ENCODE measurements at regions not wholly inside any gene's neighbourhood (a gene's known extent, or its start where the extent isn't known, plus 50 kb on each side); places are given as distances from the start of the nearest gene placed in this dataset.

DNA sequence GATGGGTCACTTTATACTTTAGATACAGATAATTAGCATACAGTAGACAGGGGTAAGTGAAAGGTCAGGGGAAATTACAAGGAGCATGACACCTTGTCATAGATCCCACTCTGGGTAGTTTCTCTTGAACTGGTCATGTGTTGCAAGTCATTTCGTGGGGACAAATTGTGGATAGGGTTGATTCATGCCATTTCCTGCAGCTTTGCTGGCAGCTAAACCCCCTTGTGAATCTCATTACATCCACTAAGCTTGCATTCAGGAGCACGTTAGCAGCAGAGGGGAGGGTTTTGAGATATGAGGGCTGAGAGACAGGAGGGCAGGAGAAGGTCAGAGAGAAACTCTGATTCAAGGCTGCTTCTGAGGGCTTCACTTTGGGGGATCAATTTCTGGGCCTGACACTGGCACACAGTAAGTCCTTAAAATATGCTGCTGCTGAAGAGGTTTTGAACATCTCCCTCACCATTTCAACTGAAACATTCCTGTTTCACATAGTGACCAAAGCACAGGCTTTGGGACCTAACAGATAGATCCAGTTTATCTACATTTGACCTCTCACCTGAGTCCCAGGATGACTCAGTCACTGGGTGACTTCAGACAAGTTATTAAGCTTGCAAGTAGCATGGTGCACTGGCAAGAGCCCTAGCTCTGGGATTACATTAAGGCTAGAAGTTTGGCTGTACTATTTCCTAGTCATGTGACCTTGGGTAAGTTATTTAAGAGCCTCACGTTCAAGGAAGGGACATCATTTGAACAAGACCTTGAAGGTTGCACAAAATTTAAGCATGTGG lies 206.0 kb upstream of the USP24 start:
- no peak for DNase-seq (ENCODE audit: low read depth in 2 of 3, low spot score in 2 of 3)

DNA sequence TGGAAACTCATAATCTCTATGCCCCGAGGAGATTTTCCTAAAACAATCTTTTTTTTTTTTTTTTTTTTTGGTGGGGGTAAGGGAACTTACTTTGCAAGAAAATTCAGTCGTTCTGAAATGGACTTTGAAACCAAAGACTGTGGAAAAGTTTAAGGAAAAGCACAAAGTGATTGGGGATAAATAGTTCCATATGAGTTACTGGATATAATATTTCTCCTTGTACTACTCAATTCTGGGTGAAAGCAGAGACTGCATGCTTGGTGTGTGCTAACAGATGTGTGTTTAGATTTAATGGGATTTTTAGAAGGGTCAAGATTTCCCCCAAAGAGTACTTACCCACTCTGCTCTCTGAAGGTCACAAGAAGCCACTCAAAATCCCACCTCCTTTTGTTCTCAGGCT lies 204.9 kb upstream of the USP24 start:
- DNase-seq (ENCODE audit: low read depth in 2 of 3, low spot score in 2 of 3) = no peak

DNA sequence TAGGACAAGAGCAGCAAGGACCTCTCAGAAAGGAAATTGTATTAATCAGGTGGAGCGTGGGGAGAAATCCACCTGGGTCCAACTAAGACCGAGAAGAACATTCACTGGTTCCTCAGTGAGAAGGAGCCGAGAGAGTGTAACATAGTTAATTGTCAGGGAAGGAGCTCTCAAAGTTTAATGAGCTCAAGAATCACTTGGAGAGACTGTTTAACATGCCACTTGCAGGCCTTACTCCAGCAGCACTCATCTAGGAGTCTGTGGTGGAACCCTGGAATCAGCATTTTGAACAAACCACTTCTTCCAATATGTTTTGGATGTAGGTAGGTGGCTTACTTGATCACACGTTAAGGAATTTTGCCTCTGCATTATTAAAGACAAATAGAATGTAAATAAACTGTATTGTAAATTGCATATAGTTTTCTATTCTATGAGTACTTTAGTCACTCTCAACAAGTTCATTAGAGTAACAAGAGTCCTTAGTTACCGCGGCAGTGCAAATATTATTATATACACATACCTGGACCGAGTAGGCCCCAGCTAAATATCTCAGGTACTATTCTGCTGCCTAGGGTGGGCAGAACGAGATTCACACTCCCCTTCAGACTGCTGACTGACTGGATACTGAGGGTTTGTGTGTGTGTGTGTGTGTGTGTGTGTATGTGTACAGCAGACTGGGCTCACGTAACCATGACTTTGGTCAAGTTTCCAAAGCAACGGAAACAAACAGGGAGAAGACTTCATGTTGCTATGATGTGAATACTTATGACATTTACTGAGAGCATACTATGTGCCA lies 203.2 kb upstream of the USP24 start:
- DNase-seq (ENCODE audit: low read depth in 2 of 3, low spot score in 2 of 3) = no peak

DNA sequence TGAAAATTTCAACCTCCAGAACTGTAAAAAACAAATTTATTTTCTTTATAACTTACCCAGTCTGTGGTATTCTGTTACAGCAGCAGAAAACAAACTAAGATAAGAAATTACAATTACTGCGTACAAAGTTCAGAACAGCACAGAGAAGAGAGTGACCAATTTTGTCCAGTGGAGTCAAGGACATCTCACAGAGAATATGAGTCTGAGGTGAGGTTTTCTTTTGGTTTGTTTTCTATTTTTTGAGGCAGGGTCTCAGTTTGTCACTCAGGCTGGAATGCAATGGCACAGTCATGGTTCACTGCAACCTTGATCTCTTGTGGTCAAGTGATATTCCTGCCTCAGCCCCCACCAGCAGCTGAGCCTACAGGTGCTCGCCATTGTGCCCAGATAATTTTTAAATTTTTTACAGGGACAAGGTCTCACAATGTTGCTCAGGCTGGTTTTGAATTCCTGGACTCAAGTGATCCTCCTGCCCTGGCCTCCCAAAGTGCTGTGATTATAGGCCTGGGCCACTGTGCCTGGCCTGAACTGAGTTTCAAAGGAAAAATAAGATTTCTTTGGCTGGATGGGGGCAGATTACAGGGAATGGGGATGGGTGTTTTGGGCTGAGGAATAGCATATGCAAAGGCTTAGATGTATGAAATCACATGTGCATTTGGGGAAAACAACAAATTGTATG lies 201.1 kb upstream of the USP24 start:
- no peak for DNase-seq (ENCODE audit: low read depth in 2 of 3, low spot score in 2 of 3)

DNA sequence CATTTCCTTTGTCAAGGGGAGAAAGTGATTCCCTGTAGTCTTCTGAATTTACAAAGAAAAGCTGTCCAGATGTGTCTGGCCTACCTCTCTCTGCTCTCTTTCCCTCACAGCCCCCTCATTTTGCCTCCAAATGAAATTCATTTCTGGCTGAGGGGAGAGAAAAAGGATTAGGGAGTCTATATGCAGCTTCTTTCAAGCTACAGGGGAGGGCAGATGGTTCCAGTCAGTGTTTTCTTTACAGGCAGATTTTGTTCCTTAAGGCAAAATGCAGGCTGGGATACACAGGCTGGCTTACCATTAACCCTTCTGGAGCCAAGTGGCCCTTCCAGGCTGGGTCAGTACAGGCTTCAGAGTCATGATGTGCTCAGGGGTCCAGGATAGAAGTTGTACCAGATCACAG lies 198.1 kb upstream of the USP24 start:
- DNase-seq (ENCODE audit: low read depth in 2 of 3, low spot score in 2 of 3) = no peak

DNA sequence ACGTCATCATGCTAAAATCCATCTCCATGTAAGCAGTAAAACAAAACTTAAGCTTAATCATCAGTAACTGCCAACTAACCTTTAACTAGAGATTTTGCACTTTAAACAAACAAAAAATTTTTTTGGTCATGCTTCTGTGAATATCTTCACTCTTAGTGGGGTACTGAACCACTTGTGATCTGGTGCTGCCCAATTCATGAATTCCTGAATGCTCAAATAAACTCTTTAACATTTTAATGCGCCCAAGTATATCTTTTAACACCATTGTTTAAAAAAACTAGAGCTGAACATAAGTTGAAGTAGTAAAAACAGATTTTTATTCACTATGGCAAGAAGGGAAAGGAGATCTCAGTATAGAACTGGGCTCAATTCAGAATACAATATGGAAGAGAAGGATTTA lies 196.9 kb upstream of the USP24 start:
- no peak for DNase-seq (ENCODE audit: low read depth in 2 of 3, low spot score in 2 of 3)

DNA sequence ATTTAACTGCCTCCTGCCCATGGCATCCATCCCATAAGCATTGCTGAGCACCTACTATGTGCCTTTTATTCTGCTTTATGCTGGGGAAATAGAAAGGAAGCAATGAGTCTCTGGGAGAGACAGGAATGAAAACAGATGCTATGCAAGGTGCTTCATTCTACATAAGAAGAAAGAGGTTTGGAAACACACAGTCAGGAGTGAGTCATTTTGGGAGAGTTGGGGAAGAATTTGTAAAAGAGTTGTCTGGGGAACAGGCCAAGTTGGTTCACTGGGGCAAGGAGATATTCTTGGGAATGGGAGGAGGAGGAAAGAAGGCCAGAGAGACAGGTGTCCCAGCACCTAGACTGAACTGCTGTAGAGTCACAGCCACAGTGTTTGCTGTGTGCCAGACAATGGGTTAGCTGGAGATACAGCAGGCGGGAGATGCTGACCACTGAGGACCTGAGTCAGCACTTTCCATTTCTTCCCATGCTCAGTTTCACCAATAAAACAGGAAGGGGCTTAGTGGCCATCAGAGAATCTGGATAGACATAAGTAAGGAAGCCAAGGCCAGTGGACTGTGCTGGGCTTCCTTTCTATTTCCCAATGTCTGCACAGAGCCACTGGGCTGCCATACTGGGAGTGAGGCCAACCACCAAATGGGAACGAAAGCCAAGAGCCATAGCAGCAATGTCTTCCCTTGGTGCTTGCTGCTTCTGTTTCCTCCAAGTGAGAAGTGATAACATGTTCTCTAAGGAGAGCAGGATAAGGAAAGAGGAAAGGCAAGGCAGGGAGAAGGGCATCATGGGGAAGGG lies 187.7 kb upstream of the USP24 start:
- DNase-seq (ENCODE audit: low read depth in 2 of 3, low spot score in 2 of 3) = no peak

DNA sequence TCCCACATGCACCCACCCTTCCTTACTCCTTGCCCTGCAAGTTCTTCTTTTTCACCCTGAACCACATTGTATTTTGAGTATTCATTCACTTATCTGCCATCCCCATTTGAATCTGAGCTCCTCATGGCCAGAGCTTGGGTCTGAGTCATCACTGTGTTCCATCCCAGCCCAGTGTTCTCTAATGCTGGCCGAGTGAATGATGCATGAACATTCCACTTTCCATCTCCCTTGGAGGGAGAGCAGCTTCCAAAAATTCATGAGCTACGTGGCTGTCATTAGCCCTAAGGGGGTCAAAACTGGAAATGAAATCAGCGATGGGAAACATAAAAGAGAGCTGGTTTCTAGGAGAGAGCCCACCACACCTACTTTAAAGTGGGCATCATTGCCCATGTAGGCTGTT lies 187.0 kb upstream of the USP24 start:
- DNase-seq (ENCODE audit: low read depth in 2 of 3, low spot score in 2 of 3) = no peak

DNA sequence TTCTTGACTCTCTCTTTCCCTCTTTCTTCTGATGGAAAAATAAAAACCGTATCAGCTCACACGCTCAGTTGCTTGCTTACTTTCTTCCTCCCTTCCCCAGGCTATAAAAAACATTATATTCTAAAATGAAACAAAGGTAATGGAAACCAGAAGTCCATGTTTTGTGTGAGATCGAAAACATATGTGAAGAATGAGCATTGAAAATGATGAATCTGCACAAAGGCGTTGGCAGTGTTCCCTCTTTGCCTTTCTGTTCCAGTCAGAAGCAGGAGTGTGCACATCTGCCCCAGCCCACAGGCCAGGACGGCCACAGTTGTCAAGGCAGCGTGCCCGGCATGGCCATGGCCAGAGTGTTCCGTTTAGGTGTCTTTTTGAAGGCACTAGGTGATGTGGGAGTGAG lies 185.3 kb upstream of the USP24 start:
- no peak for DNase-seq (ENCODE audit: low read depth in 2 of 3, low spot score in 2 of 3)

DNA sequence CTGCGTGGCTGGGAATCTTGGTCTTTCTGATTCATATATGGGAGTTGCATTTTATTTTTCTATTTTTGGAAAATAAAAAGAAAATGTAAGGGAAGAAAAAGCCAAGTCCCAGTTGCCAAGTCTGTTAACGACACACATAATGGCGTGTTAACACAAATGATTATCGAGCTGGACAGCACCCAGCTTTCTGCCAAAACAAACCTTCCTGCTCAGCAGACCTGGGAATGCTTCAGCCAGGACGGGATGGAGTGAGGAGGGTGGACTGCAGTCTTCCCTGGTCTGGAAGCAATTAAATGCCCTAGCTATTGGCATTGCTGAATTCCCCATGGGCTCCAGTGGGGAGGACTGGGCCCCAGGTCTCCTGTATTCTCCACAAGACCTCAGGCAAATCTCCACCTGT lies 184.2 kb upstream of the USP24 start:
- no peak for DNase-seq (ENCODE audit: low read depth in 2 of 3, low spot score in 2 of 3)

DNA sequence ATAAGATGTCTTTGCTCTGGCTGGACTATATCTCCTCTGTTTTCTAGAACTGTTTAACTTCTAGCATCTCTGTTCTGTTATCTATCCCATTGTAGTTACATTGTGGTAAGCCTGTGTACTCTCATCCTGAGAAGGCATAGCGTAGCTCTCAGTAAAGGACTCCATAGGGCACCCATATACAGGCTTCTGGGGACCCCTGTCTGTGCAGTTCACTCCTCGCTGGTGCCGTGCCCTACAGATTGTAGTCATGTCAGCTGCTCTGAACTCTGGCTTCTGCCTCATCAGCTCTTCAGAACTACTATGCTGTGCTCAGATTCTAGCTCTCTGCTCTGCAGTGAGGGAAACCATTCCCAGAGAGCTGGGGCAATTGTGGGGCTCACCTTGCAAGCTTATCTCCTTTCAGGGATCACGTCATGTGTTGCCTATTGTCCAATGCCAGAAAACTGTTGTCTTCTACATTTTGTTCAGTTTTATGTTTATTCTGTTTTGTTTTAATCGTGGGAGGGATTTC lies 181.3 kb upstream of the USP24 start:
- DNase-seq (ENCODE audit: low read depth in 2 of 3, low spot score in 2 of 3) = no peak

DNA sequence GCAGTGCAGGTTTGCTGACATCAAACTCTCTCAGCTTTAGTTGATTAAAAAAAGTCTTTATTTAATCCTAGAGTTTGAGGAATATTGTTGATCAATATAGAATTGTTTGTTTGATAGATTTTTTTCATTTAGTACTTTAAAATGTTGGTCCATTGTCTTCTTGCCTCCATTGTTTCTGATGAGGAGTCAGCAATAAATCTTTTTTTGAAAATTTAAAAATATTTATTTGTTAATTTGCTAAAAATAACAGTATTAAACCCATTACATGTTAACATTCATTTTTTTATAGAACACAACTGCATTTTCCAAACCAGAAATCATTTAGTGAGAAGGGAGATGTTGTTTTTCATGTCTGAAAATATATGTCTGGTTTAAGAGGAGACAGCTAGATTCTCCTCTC lies 173.8 kb upstream of the USP24 start:
- DNase-seq (ENCODE audit: low read depth in 2 of 3, low spot score in 2 of 3) = no peak

DNA sequence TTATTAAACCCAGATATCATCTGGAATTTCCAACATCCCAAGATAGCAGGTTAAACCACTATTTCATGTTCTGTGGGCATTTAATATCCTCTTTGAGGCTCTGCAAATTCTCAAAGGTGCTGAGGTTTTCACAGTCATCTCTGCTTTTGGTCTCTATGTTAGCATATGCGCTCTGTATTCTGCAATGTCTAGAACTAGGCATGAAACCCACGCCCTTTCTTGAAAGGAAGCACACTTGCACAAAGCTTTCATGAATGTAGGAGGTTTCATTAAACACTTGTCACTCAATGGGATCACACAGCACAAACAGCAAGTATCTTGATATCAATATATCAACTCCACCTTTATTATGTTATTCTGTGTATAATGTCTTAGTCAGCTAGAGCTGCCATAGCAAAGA lies 172.0 kb upstream of the USP24 start:
- DNase-seq (ENCODE audit: low read depth in 2 of 3, low spot score in 2 of 3) = no peak

DNA sequence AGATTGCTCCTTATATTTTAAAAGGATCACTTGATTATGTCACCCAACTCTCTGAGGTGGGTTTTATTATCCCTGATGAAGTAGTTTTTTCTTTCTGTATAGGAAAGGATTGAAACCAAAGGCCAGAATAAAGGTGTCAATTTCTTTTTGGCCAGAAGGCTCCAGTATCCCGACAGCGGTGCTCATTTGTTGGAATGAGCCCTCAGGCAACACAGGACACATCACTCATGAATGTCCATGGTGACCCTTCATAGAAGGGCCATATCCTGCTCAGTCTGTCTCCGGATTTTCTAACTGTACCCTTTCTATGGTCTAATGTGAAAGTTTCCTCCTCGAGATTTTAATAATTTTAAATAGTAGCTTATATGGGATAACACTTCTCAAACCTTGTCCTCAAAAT lies 171.3 kb upstream of the USP24 start:
- DNase-seq (ENCODE audit: low read depth in 2 of 3, low spot score in 2 of 3) = no peak

DNA sequence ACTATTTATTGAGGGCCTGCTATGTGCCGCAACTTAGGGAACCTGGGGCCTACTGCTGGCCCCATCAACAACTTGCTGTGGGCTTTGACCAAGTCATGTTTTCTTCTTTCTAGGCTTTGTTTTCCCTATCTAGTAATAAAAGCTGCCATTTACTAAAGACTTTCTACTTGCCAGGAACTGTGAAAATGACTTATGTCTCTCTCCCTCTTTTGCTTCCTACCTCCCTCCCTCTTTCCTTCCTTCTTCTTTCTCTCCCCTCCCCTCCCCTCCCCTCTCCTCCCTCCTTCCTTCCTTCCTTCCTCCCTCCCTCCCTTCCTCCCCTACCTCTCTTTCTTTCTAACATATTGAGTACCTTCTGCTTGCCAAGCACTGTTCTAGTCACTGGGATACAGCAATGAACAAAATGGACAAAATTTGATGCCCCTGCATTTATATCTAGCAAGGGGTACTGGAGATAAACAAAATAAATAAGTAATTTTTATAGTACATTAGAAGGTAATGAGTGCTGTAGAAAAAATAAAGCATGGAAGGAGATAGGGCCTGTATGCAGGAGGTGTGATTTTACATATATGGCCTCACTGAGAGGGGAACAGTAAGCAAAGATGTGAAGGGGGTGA lies 170.3 kb upstream of the USP24 start:
- no peak for DNase-seq (ENCODE audit: low read depth in 2 of 3, low spot score in 2 of 3)

DNA sequence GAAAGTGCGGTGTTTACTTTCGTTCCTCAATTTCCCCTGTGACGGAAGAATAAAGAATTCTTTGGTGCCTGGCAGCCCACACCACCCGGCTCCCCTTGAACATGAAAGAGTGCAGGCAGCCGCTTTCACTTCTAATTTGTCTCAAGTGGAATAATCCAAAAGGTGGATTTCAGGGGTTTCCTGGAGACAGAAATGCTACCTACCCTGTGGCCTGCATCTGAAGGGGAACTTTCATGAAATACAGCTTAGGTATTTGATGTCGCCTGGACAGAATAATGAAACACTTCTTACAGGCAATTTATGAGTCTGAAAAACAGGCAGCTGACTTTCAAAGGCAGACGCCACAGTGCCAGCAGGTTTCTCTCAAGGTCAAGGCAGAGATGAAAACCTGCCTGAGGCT lies 169.5 kb upstream of the USP24 start:
- DNase-seq (ENCODE audit: low read depth in 2 of 3, low spot score in 2 of 3) = no peak

DNA sequence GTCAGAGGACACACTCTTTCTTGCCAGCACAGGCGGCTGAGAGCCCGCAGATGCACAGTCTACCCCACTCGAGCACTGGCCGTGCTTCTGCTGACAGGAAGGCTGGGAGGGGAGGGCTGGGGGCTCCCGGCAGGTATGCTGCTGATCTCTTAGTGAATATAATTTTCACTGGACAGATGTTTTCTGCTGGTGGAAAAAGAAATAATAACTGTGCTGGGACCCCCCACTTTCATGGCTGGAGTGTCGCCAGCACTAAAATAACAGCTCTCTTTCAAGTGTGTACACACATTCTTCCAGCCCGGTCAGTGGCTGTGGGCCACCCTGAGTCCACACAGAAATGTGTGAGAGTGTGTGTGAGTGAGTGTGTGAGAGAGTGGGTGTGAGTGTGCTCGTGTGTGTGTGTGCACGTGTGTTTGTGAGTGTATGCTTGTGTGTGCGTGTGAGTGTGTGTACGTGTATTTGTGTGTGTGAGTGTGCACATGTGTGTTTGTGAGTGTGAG lies 167.7 kb upstream of the USP24 start:
- DNase-seq (ENCODE audit: low read depth in 2 of 3, low spot score in 2 of 3) = no peak

DNA sequence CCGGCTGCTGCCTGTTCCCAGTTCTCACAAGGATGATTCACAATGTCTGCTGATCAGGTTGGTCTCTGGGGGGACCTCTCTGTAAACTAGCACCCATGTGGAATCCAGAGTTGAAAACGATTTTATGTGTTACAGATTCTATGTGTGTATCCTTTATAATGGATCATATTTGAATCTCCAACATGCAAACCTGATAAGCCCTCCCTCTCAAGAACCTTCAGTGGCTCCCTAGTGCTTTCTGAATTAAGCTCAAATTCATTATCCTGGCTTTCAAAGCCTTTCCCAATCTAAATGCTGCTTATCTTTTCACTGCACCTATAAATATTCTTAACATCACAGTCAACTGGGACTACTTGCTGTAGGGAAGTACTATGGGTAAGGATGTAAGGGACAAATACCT lies 166.8 kb upstream of the USP24 start:
- DNase-seq (ENCODE audit: low read depth in 2 of 3, low spot score in 2 of 3) = no peak

DNA sequence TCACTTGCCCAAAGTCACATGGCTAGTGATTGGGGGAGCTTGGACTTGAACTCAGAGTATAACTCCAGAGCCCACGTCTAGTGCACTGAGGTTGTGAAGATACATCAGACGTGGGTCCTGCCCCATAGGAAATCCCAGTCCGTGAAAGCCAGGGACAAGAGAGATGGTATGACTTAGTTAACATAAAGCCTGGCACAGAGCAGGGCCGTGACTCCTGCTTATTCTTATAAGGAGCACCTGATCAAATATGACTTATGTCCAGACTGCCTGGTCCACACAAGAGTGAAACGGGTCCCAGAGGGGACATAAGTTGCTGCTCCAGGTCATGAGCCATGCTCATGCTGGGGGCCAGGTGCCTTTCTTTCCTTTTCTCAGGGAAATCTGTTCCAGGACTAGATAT lies 166.3 kb upstream of the USP24 start:
- no peak for DNase-seq (ENCODE audit: low read depth in 2 of 3, low spot score in 2 of 3)

DNA sequence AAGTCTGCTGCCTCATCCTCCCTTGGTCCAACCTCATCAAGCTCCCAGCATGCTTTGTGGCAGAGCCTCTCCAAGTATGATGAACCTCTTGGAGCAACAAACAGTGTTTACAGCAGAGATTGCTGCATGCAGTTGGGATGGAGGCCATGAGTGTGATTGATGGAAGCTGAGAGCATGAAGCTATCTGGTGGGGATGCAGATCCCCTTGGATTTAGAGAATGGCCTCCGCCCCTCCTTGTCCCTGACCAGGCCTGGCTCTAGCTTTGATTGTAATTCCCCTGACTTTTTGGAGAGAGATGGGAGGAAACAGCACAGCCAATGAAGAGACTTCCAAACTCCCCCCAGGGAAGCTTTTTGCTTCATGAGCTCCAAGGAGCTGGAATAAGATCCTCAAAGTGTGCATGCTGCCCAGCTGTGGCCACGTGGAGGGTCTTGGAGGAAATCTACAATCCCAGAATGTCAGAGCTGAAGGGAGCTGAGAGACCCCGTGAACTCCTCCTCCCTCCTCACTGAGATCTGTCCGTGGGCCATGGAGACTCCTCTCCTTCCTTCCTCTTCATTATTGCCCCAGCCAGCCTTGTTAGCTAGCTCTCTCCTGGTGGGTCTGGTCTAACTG lies 165.3 kb upstream of the USP24 start:
- DNase-seq (ENCODE audit: low read depth in 2 of 3, low spot score in 2 of 3) = no peak
